Lower leg skin (tissue), 3 donors: ENCODE measurements at regions not wholly inside any gene's neighbourhood (a gene's known extent, or its start where the extent isn't known, plus 50 kb on each side); places are given as distances from the start of the nearest gene placed in this dataset.

Source experiments
- CTCF ChIP-seq, 3 donors: fragments of 450-650 bp; IDR thresholded peaks; one replicate each; pipeline ENCODE4 v1.5.1; 2016; ENCODE audit warnings: antibody characterized with exemption in 3 of 3, mild to moderate bottlenecking in 3 of 3, moderate library complexity in 2 of 3
- POLR2A ChIP-seq, 2 donors: fragments of 450-650 bp; IDR thresholded peaks; one replicate each; pipeline ENCODE4 v1.6.1; 2016 to 2017; ENCODE audit warnings: antibody characterized with exemption in 2 of 2, mild to moderate bottlenecking in 1 of 2, moderate library complexity in 1 of 2

GRCh38 chr6:142635130-142635529, 309.8 kb downstream of the HIVEP2 start:
- no peak for TF ChIP-seq CTCF (IDR thresholded peaks at IDR 0.05)
- TF ChIP-seq POLR2A (IDR thresholded peaks at IDR 0.05): no peak
